HCT116 (cell line): ENCODE measurements at regions not wholly inside any gene's neighbourhood (a gene's known extent, or its start where the extent isn't known, plus 50 kb on each side); places are given as distances from the start of the nearest gene placed in this dataset.

ENCODE experiments used
- ATAC-seq: fragments of 200-7000 bp; cut with Tn5 transposase; 2 replicates; pipeline ENCODE4 v1.9.1; 2020; ENCODE audit warnings: mild to moderate bottlenecking, moderate library complexity
- BruUV-seq: library from RNA; stranded (reverse); fragments of 400-500 nt; replicated peaks from 2 replicates; lab custom pipeline; 2021; lab: Mats Ljungman, UMichigan
- CTCF ChIA-PET: fragments of 300-600 bp; sonication (Branson Sonifier 250); formaldehyde crosslinking; loops from one replicate; lab custom pipeline; 2021; ENCODE audit warnings: antibody characterized with exemption; lab: Charles Lee
- POLR2A ChIA-PET: fragments of 300-600, 350-600 bp; sonication (Branson Sonifier 250); formaldehyde crosslinking; loops from one replicate; lab custom pipeline; 2021; ENCODE audit warnings: antibody characterized with exemption; lab: Charles Lee
- RAD21 ChIA-PET, 2 experiments: fragments of 300-600 bp; sonication (Branson Sonifier 250); formaldehyde crosslinking; loops; one replicate each; lab custom pipeline; 2023; ENCODE audit warnings: low total read pairs in 2 of 2; ENCODE audit not compliant: uncharacterized antibody in 2 of 2, unreplicated experiment in 2 of 2, low non-redundant PET in 1 of 2; lab: Charles Lee
- DNase-seq: peaks from one replicate; pipeline ENCODE4 v3.0.0-alpha.2; 2010; ENCODE audit warnings: low read depth, low spot score
- H2AFZ ChIP-seq: fragments of 200-600 bp; shearing (Covaris generic), sonication (generic); 2 replicates; pipeline ENCODE4 v1.6.1; 2017; ENCODE audit warnings: low read depth, mixed run types, mixed read lengths, antibody characterized with exemption, low read length; ENCODE audit not compliant: poor library complexity, severe bottlenecking
- H3K27ac ChIP-seq: 2 replicates; pipeline ENCODE4 v1.5.1; 2012; ENCODE audit warnings: low read depth, low read length
- H3K27me3 ChIP-seq: fragments of 200-600 bp; sonication (generic); 2 replicates; pipeline ENCODE4 v1.6.1; 2016; ENCODE audit warnings: mixed run types, low read length, mixed read lengths; ENCODE audit not compliant: insufficient read depth
- H3K36me3 ChIP-seq, 2 experiments: fragments of 200-500 bp in 1 of 2; fragments of 200-600 bp in 1 of 2; sonication (Bioruptor generic) in 1 of 2; sonication (generic) in 1 of 2; 2 replicates each; pipeline versions ENCODE4 v1.5.1 to v1.6.1; 2014 to 2016; ENCODE audit warnings: low read length in 2 of 2, inconsistent platforms in 1 of 2, mixed read lengths in 1 of 2, mixed run types in 1 of 2; ENCODE audit not compliant: insufficient read depth in 2 of 2, control insufficient read depth in 1 of 2
- H3K4me1 ChIP-seq, 2 experiments: fragments of 200-600 bp in 1 of 2; sonication (generic) in 1 of 2; 2 replicates each; pipeline versions ENCODE4 v1.5.1 to v1.6.1; 2012 to 2017; ENCODE audit warnings: low read length in 2 of 2, inconsistent platforms in 1 of 2, mild to moderate bottlenecking in 1 of 2, mixed read lengths in 1 of 2, mixed run types in 1 of 2, moderate library complexity in 1 of 2; ENCODE audit not compliant: insufficient read depth in 2 of 2, control insufficient read depth in 1 of 2
- H3K4me2 ChIP-seq: fragments of 200-600 bp; sonication (generic); 2 replicates; pipeline ENCODE4 v1.6.1; 2017; ENCODE audit warnings: mixed run types, low read length, mixed read lengths
- H3K4me3 ChIP-seq, 2 experiments: fragments of 200-600 bp in 1 of 2; sonication (generic) in 1 of 2; replicated peaks in 1 of 2; 2 replicates each; pipeline ENCODE4 v1.5.1; 2011 to 2016; ENCODE audit warnings: low read length in 2 of 2, control low read depth in 1 of 2, low read depth in 1 of 2, mild to moderate bottlenecking in 1 of 2, mixed read lengths in 1 of 2, mixed run types in 1 of 2
- H3K79me2 ChIP-seq: fragments of 200-600 bp; sonication (generic); 2 replicates; pipeline ENCODE4 v1.6.1; 2017; ENCODE audit warnings: mild to moderate bottlenecking, mixed run types, low read length, moderate library complexity, mixed read lengths; ENCODE audit not compliant: insufficient read depth
- H3K9ac ChIP-seq: fragments of 200-600 bp; sonication (generic); 2 replicates; pipeline ENCODE4 v1.6.1; 2016; ENCODE audit warnings: low read length, mixed read lengths
- H3K9me2 ChIP-seq: fragments of 200-600 bp; sonication (generic), shearing (Covaris generic); 2 replicates; pipeline ENCODE4 v1.6.1; 2017; ENCODE audit warnings: mixed run types, mild to moderate bottlenecking, moderate library complexity; ENCODE audit not compliant: insufficient read depth
- H3K9me3 ChIP-seq, 2 experiments: fragments of 200-500 bp in 1 of 2; fragments of 200-600 bp in 1 of 2; sonication (Bioruptor generic) in 1 of 2; sonication (generic) in 1 of 2; 2 replicates each; pipeline ENCODE4 v1.6.1; 2014 to 2017; ENCODE audit warnings: low read length in 2 of 2, mixed read lengths in 2 of 2, inconsistent platforms in 1 of 2, low read depth in 1 of 2, mild to moderate bottlenecking in 1 of 2, mixed run types in 1 of 2, moderate library complexity in 1 of 2; ENCODE audit not compliant: control insufficient read depth in 1 of 2, insufficient read depth in 1 of 2
- H4K20me1 ChIP-seq: fragments of 200-600 bp; sonication (generic), shearing (Covaris generic); 2 replicates; pipeline ENCODE4 v1.6.1; 2017; ENCODE audit warnings: mixed run types, mild to moderate bottlenecking, moderate library complexity; ENCODE audit not compliant: insufficient read depth
- CBX3 ChIP-seq: IDR thresholded peaks from 2 replicates; pipeline ENCODE4 v1.6.1; 2012; ENCODE audit warnings: low read depth
- CEBPB ChIP-seq: IDR thresholded peaks from 2 replicates; pipeline ENCODE4 v1.6.1; 2012; ENCODE audit warnings: low read depth
- EGR1 ChIP-seq: IDR thresholded peaks from 2 replicates; pipeline ENCODE4 v1.6.1; 2012; ENCODE audit warnings: low read depth
- ELF1 ChIP-seq: IDR thresholded peaks from 2 replicates; pipeline ENCODE4 v1.6.1; 2012; ENCODE audit warnings: low read depth, borderline replicate concordance
- EZH2 ChIP-seq: fragments of 200-600 bp; sonication (generic); IDR thresholded peaks from 2 replicates; pipeline ENCODE4 v1.6.1; 2017; ENCODE audit warnings: antibody characterized with exemption, mixed run types
- EZH2phosphoT487 ChIP-seq: fragments of 200-600 bp; IDR thresholded peaks from 2 replicates; pipeline ENCODE4 v1.6.1; 2018; ENCODE audit warnings: antibody characterized with exemption, borderline replicate concordance
- FOSL1 ChIP-seq: IDR thresholded peaks from 2 replicates; pipeline ENCODE4 v1.6.1; 2012; ENCODE audit warnings: low read depth
- JUND ChIP-seq: IDR thresholded peaks from 2 replicates; pipeline ENCODE4 v1.6.1; 2012
- POLR2A ChIP-seq: IDR thresholded peaks from 2 replicates; pipeline ENCODE4 v1.7.0; 2011; ENCODE audit warnings: borderline replicate concordance; ENCODE audit not compliant: insufficient read depth, insufficient read length; ENCODE audit errors: extremely low read depth
- POLR2AphosphoS5 ChIP-seq: IDR thresholded peaks from 2 replicates; pipeline ENCODE4 v1.6.1; 2011; ENCODE audit warnings: mild to moderate bottlenecking, low read depth, low read length, moderate library complexity
- SIN3A ChIP-seq: IDR thresholded peaks from 2 replicates; pipeline ENCODE4 v1.6.1; 2012; ENCODE audit warnings: low read depth
- TCF7L2 ChIP-seq: IDR thresholded peaks from 2 replicates; pipeline ENCODE4 v1.7.0; 2011; ENCODE audit warnings: borderline replicate concordance, inconsistent platforms; ENCODE audit not compliant: insufficient read depth, insufficient read length; ENCODE audit errors: extremely low read depth
- ZFX ChIP-seq: fragments of 450-650 bp; IDR thresholded peaks from 2 replicates; pipeline ENCODE4 v1.6.1; 2017
- intact Hi-C: fragments of 100-400 bp; cut with micrococcal nuclease; formaldehyde crosslinking; loops from 2 replicates; pipeline ENCODE4 v1.10.0; 2022
- TF ChIP-seq, protein P1 (sequence below): IDR thresholded peaks from 2 replicates; pipeline ENCODE4 v1.6.1; 2011; ENCODE audit warnings: mild to moderate bottlenecking, low read length, moderate library complexity; ENCODE audit not compliant: insufficient replicate concordance; ENCODE audit errors: extremely low read depth
- TF ChIP-seq, protein P2 (sequence below): IDR thresholded peaks from 2 replicates; pipeline ENCODE4 v1.6.1; 2012
- TF ChIP-seq, protein P3 (sequence below), 3 experiments: fragments of 200-600 bp in 1 of 3; sonication (generic) in 1 of 3; IDR thresholded peaks in 2 of 3; conservative IDR thresholded peaks in 1 of 3; 2 replicates each; pipeline ENCODE4 v1.5.1; 2012 to 2017; ENCODE audit warnings: low read depth in 2 of 3, low read length in 2 of 3, antibody characterized with exemption in 1 of 3, borderline replicate concordance in 1 of 3, control low read depth in 1 of 3, mild to moderate bottlenecking in 1 of 3, mixed read lengths in 1 of 3, mixed run types in 1 of 3, moderate library complexity in 1 of 3; ENCODE audit not compliant: insufficient read depth in 1 of 3

- Histone ChIP-seq H3K36me3 (no peaks in the 10 kb centered on the region), H3K9ac (no peak overlapping the region), H3K9me2 (no peaks in the 10 kb centered on the region), H3K4me3 (no peak overlapping the region), H4K20me1 (no peaks in the 10 kb centered on the region), H3K9me3 (no peaks in the 10 kb centered on the region), H3K79me2 (no peaks in the 10 kb centered on the region), H3K27ac (no peak overlapping the region), H3K4me2 (no peak overlapping the region), H3K27me3 (no peaks in the 10 kb centered on the region), H3K4me1 (peaks cover 0 to 6% of the 10 kb centered on the region in 2 experiments; a peak in 2 of 4 replicates), H2AFZ (no peak overlapping the region)
- intact Hi-C loops: no loop called here
- ChIA-PET RAD21 (no interaction called here), CTCF (no interaction called here), POLR2A (no interaction called here)
- no TSS peak for BruUV-seq
- DNase-seq: no peak
- ATAC-seq: no peak
- TF ChIP-seq CBX3: no peak
- no peak for TF ChIP-seq SIN3A
Measured at GRCh38 chr3:23713641-23714040, 92.1 kb upstream of the UBE2E1 start.

DNA sequence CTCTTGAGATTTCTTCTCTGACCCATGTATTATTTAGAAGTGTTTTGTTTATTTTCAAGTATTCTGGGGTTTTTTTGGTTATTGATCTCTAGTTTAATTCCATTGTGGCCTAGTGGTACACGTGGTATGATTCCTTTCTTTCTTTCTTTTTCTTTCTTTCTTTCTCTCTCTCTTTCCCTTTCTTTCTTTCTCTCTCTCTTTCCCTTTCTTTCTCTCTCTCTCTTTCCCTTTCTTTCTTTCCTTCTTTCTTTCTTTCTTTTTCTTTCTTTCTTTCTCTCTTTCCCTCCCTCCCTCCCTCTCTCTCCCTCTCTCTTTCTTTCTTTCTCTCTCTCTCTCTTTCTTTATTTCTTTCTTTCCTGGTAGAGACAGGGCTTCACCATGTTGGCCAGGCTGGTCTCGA lies 85.7 kb upstream of the UBE2E1 start:
- Histone ChIP-seq H3K27ac (no peak overlapping the region), H3K4me2 (no peak overlapping the region), H3K9me3 (no peaks in the 10 kb centered on the region), H3K36me3 (no peaks in the 10 kb centered on the region), H3K4me1 (no peaks in the 10 kb centered on the region), H3K9me2 (no peaks in the 10 kb centered on the region), H3K4me3 (no peak overlapping the region), H3K9ac (no peak overlapping the region), H3K27me3 (no peaks in the 10 kb centered on the region), H3K79me2 (no peaks in the 10 kb centered on the region), H2AFZ (no peak overlapping the region), H4K20me1 (no peaks in the 10 kb centered on the region)
- DNase-seq: no peak
- ChIA-PET POLR2A (no interaction called here), RAD21 (no interaction called here), CTCF (no interaction called here)
- no TSS peak for BruUV-seq
- intact Hi-C loops: no loop called here
- no peak for ATAC-seq
- TF ChIP-seq ZFX (no peak), CEBPB (no peak), EZH2 (no peak), SIN3A (no peak), POLR2A (no peak), EZH2phosphoT487 (no peak), ELF1 (no peak), POLR2AphosphoS5 (no peak), FOSL1 (no peak), JUND (no peak), CBX3 (no peak), TCF7L2 (no peak), EGR1 (no peak)
- TF ChIP-seq, protein P1, sequence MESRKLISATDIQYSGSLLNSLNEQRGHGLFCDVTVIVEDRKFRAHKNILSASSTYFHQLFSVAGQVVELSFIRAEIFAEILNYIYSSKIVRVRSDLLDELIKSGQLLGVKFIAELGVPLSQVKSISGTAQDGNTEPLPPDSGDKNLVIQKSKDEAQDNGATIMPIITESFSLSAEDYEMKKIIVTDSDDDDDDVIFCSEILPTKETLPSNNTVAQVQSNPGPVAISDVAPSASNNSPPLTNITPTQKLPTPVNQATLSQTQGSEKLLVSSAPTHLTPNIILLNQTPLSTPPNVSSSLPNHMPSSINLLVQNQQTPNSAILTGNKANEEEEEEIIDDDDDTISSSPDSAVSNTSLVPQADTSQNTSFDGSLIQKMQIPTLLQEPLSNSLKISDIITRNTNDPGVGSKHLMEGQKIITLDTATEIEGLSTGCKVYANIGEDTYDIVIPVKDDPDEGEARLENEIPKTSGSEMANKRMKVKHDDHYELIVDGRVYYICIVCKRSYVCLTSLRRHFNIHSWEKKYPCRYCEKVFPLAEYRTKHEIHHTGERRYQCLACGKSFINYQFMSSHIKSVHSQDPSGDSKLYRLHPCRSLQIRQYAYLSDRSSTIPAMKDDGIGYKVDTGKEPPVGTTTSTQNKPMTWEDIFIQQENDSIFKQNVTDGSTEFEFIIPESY: no peak
- TF ChIP-seq, protein P2, sequence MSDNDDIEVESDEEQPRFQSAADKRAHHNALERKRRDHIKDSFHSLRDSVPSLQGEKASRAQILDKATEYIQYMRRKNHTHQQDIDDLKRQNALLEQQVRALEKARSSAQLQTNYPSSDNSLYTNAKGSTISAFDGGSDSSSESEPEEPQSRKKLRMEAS: no peak
- TF ChIP-seq, protein P3, sequence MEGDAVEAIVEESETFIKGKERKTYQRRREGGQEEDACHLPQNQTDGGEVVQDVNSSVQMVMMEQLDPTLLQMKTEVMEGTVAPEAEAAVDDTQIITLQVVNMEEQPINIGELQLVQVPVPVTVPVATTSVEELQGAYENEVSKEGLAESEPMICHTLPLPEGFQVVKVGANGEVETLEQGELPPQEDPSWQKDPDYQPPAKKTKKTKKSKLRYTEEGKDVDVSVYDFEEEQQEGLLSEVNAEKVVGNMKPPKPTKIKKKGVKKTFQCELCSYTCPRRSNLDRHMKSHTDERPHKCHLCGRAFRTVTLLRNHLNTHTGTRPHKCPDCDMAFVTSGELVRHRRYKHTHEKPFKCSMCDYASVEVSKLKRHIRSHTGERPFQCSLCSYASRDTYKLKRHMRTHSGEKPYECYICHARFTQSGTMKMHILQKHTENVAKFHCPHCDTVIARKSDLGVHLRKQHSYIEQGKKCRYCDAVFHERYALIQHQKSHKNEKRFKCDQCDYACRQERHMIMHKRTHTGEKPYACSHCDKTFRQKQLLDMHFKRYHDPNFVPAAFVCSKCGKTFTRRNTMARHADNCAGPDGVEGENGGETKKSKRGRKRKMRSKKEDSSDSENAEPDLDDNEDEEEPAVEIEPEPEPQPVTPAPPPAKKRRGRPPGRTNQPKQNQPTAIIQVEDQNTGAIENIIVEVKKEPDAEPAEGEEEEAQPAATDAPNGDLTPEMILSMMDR (IDR thresholded peaks at IDR 0.05 in 2 of 3, conservative IDR thresholded peaks at IDR 0.05 in 1 of 3; ENCODE audit: borderline replicate concordance in 1 of 3, insufficient read depth in 1 of 3, low read depth in 2 of 3, low read length in 2 of 3): no peak
